HL-60 (cell line): ENCODE measurements at regions not wholly inside any gene's neighbourhood (a gene's known extent, or its start where the extent isn't known, plus 50 kb on each side); places are given as distances from the start of the nearest gene placed in this dataset.

ENCODE experiments used
- CTCF ChIP-seq: IDR thresholded peaks from one replicate; pipeline ENCODE4 v1.5.1; 2011; ENCODE audit warnings: low read length, control low read depth, inconsistent platforms; ENCODE audit not compliant: insufficient read depth
- GABPA ChIP-seq: IDR thresholded peaks from 2 replicates; pipeline ENCODE4 v1.6.1; 2012; ENCODE audit warnings: low read depth
- POLR2AphosphoS5 ChIP-seq: IDR thresholded peaks from 2 replicates; pipeline ENCODE4 v1.6.1; 2012; ENCODE audit warnings: low read depth
- SPI1 ChIP-seq: IDR thresholded peaks from 2 replicates; pipeline ENCODE4 v1.6.1; 2012; ENCODE audit warnings: low read depth, mild to moderate bottlenecking, borderline replicate concordance

GRCh38 chr3:72436863-72437592 lies 411.2 kb downstream of the SHQ1 start:
- TF ChIP-seq CTCF (no peak), GABPA (no peak), POLR2AphosphoS5 (no peak), SPI1 (no peak)
